ENCODE measurements at regions not wholly inside any gene's neighbourhood (a gene's known extent, or its start where the extent isn't known, plus 50 kb on each side); places are given as distances from the start of the nearest gene placed in this dataset.

DNA sequence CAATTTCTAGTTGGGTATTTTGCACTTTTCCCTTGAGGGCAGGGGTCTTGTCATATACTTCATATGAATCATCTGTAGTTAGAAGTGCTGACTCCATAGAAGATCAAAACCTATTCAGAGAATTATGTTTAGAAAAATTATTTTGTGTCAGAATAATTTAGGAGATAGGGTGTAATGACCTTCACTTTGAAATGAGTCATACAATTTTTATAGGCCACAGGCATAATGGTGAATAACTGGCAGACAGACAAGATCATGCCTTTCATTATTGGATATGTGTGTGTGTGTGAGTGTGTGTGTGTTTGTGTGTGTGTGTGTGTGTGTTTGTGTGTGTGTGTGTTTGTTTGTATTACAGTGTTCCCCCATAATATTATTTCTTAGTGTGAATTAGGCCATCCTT is 523.0 kb downstream of the ANKRD7 start:
- Histone ChIP-seq H3K27ac (no peak overlapping the region), H3K4me3 (no peak overlapping the region), H3K27me3 (no peaks in the 10 kb centered on the region), H3K9me3 (no peaks in the 10 kb centered on the region), H3K36me3 (no peaks in the 10 kb centered on the region), H3K4me1 (no peaks in the 10 kb centered on the region)
- DNase-seq (ENCODE audit: low spot score in 2 of 2): no peak
- TF ChIP-seq POLR2AphosphoS5 (IDR thresholded peaks at IDR 0.05): no peak
- TF ChIP-seq, protein P1, sequence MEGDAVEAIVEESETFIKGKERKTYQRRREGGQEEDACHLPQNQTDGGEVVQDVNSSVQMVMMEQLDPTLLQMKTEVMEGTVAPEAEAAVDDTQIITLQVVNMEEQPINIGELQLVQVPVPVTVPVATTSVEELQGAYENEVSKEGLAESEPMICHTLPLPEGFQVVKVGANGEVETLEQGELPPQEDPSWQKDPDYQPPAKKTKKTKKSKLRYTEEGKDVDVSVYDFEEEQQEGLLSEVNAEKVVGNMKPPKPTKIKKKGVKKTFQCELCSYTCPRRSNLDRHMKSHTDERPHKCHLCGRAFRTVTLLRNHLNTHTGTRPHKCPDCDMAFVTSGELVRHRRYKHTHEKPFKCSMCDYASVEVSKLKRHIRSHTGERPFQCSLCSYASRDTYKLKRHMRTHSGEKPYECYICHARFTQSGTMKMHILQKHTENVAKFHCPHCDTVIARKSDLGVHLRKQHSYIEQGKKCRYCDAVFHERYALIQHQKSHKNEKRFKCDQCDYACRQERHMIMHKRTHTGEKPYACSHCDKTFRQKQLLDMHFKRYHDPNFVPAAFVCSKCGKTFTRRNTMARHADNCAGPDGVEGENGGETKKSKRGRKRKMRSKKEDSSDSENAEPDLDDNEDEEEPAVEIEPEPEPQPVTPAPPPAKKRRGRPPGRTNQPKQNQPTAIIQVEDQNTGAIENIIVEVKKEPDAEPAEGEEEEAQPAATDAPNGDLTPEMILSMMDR (IDR thresholded peaks at IDR 0.05): no peak
- TF ChIP-seq POLR2A (IDR thresholded peaks at IDR 0.05): no peak
- intact Hi-C loops (cut with DNase I; ENCODE audit: low total_unique reads): no loop called here

DNA sequence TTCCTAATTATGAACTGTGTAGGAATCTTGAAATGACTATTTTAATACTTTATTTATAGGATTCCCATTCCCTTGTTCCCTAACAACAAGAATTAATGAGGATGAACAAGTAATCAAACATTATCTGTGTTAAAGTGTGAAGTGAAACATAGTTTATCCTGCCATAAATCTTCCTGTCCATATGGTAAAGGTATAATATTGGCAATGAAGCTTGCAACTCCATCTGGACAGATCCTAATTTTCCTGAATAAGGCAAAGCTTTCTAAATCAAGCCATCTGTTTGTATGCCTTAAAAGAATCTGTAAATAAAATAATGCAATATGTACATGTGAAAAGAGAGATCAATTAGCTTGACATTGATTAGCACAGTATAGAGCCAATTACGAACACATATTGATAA is 529.0 kb downstream of the ANKRD7 start:
- intact Hi-C loops (cut with DNase I; ENCODE audit: low total_unique reads): no loop called here
- Histone ChIP-seq H3K9me3 (no peaks in the 10 kb centered on the region), H3K27ac (no peak overlapping the region), H3K27me3 (no peaks in the 10 kb centered on the region), H3K4me3 (no peak overlapping the region), H3K4me1 (no peaks in the 10 kb centered on the region), H3K36me3 (no peaks in the 10 kb centered on the region)
- DNase-seq (ENCODE audit: low spot score in 2 of 2): no peak
- TF ChIP-seq POLR2A (IDR thresholded peaks at IDR 0.05): no peak
- TF ChIP-seq, protein P1 (IDR thresholded peaks at IDR 0.05): no peak
- no peak for TF ChIP-seq POLR2AphosphoS5 (IDR thresholded peaks at IDR 0.05)

DNA sequence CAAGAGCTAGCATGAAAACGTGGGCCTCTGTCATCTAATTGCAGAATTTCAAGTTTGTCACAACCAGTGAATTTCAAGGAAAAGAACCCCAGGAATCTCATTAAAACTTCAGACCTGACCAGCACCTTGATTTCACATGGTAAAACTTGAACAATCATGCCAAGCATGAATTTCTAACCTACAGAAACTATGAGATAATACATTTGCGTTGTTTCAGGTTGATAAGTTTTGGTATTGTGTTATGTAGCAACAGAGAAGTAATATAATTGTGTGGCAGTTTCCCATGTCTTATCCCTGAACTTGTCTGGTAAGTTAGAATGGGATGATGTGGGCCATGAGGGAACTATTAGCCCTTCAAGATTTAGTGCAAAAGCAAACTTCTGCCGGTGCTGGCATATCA is 530.1 kb downstream of the ANKRD7 start:
- TF ChIP-seq, protein P1 (IDR thresholded peaks at IDR 0.05): no peak
- no peak for TF ChIP-seq POLR2A (IDR thresholded peaks at IDR 0.05)
- TF ChIP-seq POLR2AphosphoS5 (IDR thresholded peaks at IDR 0.05): no peak
- H3K9me3 ChIP-seq: no peaks in the 10 kb centered on the region
- H3K4me3 ChIP-seq: no peak overlapping the region
- H3K36me3 ChIP-seq: no peaks in the 10 kb centered on the region
- H3K27me3 ChIP-seq: no peaks in the 10 kb centered on the region
- no peaks in the 10 kb centered on the region for H3K4me1 ChIP-seq
- no peak for DNase-seq (ENCODE audit: low spot score in 2 of 2)
- no peak overlapping the region for H3K27ac ChIP-seq
- intact Hi-C loops (cut with DNase I; ENCODE audit: low total_unique reads): no loop called here

DNA sequence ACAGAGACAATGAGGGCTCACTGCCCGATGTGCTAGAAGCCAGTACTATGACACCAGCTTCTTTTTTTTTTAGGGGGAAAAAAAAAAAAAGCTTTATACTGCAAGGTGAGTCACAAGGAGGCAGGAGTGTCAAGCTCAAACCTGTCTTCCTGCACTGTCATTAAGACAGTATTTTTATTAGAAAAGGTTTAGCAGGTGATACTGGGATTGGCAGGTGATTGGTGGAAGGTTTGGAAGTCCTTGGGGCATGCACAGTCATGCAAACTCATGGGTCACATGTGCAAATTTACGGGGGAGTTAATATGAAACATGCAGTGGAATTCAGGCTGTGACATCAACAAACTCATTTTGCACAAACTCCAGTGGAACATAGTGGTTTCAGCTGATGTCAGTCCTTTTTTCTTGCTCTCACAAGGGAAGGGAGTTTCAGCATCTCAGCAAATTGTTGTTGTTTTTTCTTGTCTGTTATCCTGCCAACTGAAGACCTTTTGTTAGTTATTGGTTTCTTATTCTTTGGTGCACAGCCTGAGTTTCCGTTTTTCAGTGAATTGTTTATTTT is 530.6 kb downstream of the ANKRD7 start:
- Histone ChIP-seq H3K4me1 (no peaks in the 10 kb centered on the region), H3K9me3 (no peaks in the 10 kb centered on the region), H3K4me3 (no peak overlapping the region), H3K36me3 (no peaks in the 10 kb centered on the region), H3K27me3 (no peaks in the 10 kb centered on the region), H3K27ac (no peak overlapping the region)
- TF ChIP-seq POLR2AphosphoS5 (IDR thresholded peaks at IDR 0.05) (no peak), POLR2A (IDR thresholded peaks at IDR 0.05) (no peak)
- TF ChIP-seq, protein P1 (IDR thresholded peaks at IDR 0.05): no peak
- intact Hi-C loops (cut with DNase I; ENCODE audit: low total_unique reads): no loop called here
- DNase-seq (ENCODE audit: low spot score in 2 of 2): no peak

DNA sequence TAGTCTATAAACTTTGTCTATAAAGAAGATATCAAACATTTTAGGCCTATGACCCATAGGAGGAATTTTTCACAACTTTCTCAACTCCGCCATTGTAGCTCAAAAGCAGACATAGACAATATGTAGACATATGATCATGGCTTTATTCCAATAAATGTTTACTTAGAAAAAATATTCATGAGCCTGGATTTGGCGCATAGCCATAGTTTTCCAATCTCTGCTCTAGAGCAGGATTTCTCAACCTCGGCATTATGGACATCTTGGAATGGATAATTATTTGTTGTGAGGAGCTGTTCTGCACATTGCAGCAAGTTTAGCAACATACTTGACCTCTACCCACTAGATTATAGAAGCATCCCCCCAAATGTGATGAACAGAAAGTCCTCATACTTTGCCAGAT is 532.6 kb downstream of the ANKRD7 start:
- no peak overlapping the region for H3K27ac ChIP-seq
- H3K4me3 ChIP-seq: no peak overlapping the region
- TF ChIP-seq, protein P1 (IDR thresholded peaks at IDR 0.05): no peak
- TF ChIP-seq POLR2AphosphoS5 (IDR thresholded peaks at IDR 0.05): no peak
- TF ChIP-seq POLR2A (IDR thresholded peaks at IDR 0.05): no peak
- no peak for DNase-seq (ENCODE audit: low spot score in 2 of 2)
- H3K9me3 ChIP-seq: peaks cover 0 to 5% of the 10 kb centered on the region in 2 donors
- no peaks in the 10 kb centered on the region for H3K36me3 ChIP-seq
- intact Hi-C loops (cut with DNase I; ENCODE audit: low total_unique reads): no loop called here
- no peaks in the 10 kb centered on the region for H3K4me1 ChIP-seq
- no peaks in the 10 kb centered on the region for H3K27me3 ChIP-seq

All from breast epithelium (tissue), 4 donors.